Ovary (tissue), 7 donors: ENCODE measurements at regions not wholly inside any gene's neighbourhood (a gene's known extent, or its start where the extent isn't known, plus 50 kb on each side); places are given as distances from the start of the nearest gene placed in this dataset.

Experiments used
- DNase-seq, 5 donors: peaks; one replicate each; pipeline ENCODE4 v3.0.0-alpha.2; 2019 to 2020
- H3K27ac ChIP-seq, 2 donors: fragments of 200-600 bp; one replicate each; pipeline versions ENCODE4 v1.5.1 to v1.8.0; 2019 to 2022
- H3K27me3 ChIP-seq: fragments of 200-600 bp; one replicate; pipeline ENCODE4 v1.8.0; 2022
- H3K36me3 ChIP-seq: fragments of 200-600 bp; sonication (generic); one replicate; pipeline ENCODE4 v1.5.1; 2019
- H3K4me1 ChIP-seq: one replicate; pipeline ENCODE4 v1.8.1; 2013; ENCODE audit warnings: mild to moderate bottlenecking, moderate library complexity; ENCODE audit not compliant: insufficient read depth
- H3K4me3 ChIP-seq: fragments of 200-600 bp; sonication (generic); one replicate; pipeline ENCODE4 v1.5.1; 2017
- H3K9me3 ChIP-seq, 2 donors: fragments of 200-600 bp in 1 of 2; sonication (generic) in 1 of 2; one replicate each; pipeline versions ENCODE4 v1.5.1 to v1.8.1; 2013 to 2019; ENCODE audit warnings: mild to moderate bottlenecking in 1 of 2, moderate library complexity in 1 of 2
- CTCF ChIP-seq, 3 donors: fragments of 450-650 bp in 2 of 3; fragments of 200-600 bp in 1 of 3; IDR thresholded peaks; one replicate each; pipeline versions ENCODE4 v1.5.1 to v1.8.0; 2016 to 2022; ENCODE audit warnings: antibody characterized with exemption in 3 of 3, mild to moderate bottlenecking in 1 of 3
- EP300 ChIP-seq: sonication (generic); formaldehyde crosslinking; IDR thresholded peaks from one replicate; pipeline ENCODE4 v1.6.1; 2017; ENCODE audit warnings: antibody characterized with exemption
- POLR2A ChIP-seq: fragments of 450-650 bp; IDR thresholded peaks from one replicate; pipeline ENCODE4 v1.6.1; 2017; ENCODE audit warnings: antibody characterized with exemption, mild to moderate bottlenecking, moderate library complexity
- WGBS, 3 donors: extraction: QIAGEN DNeasy Blood & Tissue Kit in 1 of 3; methylation state at CpG; one replicate each; pipeline versions ENCODE4 v1.1.5 to v1.1.7; 2013 to 2017; 5-methylcytosine and 5-hydroxymethylcytosine counted together
- intact Hi-C, 4 donors: fragments of 100-400 bp; cut with DNase I; formaldehyde crosslinking; loops; one replicate each; pipeline versions ENCODE4 v1.11.0 to v1.15.1; 2022 to 2023
- donor health status: DM: no; HTN: no; CAD: no; lungs with moderate emphysema.
- donor health status: DM: no; HTN: no; CAD: no.
- donor health status: Bipolar disorder and iron deficiency.
- donor health status: DM: no; HTN: no; CAD: no.
- donor health status: DM: yes; HTN: yes; CAD: no.

GRCh38 chr7:21361413-21362125, 66.3 kb upstream of the SP4 start:
- TF ChIP-seq POLR2A, result no peak
- no peak for DNase-seq
- intact Hi-C loops, result no loop called here
- H3K27me3 ChIP-seq, result no peaks in the 10 kb centered on the region
- no peaks in the 10 kb centered on the region for H3K9me3 ChIP-seq
- H3K36me3 ChIP-seq, result no peaks in the 10 kb centered on the region
- H3K27ac ChIP-seq, result no peak overlapping the region
- WGBS, 3 donors, result 67 to 72% (median 68%) methylated on average over 5 of the region's 5 CpGs
- H3K4me1 ChIP-seq, result no peaks in the 10 kb centered on the region
- no peak overlapping the region for H3K4me3 ChIP-seq

GRCh38 chr7:21364801-21365271, 63.0 kb upstream of the SP4 start:
- Histone ChIP-seq H3K4me1 (no peaks in the 10 kb centered on the region), H3K27ac (no peak overlapping the region), H3K4me3 (no peak overlapping the region), H3K27me3 (no peaks in the 10 kb centered on the region), H3K9me3 (no peaks in the 10 kb centered on the region), H3K36me3 (no peaks in the 10 kb centered on the region)
- intact Hi-C loops, result no loop called here
- TF ChIP-seq CTCF (IDR thresholded peaks at IDR 0.05) (no peak), EP300 (no peak), POLR2A (no peak)
- DNase-seq, result no peak
- WGBS, 3 donors, result 88 to 93% (median 91%) methylated on average over 2 of the region's 2 CpGs

GRCh38 chr7:21365866-21366624, 61.8 kb upstream of the SP4 start:
- no peak for TF ChIP-seq CTCF (IDR thresholded peaks at IDR 0.05)
- Histone ChIP-seq H3K27me3 (no peaks in the 10 kb centered on the region), H3K9me3 (no peaks in the 10 kb centered on the region), H3K27ac (no peak overlapping the region), H3K36me3 (no peaks in the 10 kb centered on the region), H3K4me3 (no peak overlapping the region), H3K4me1 (no peaks in the 10 kb centered on the region)
- intact Hi-C loops, result no loop called here
- no peak for DNase-seq
- WGBS, 3 donors, result 48 to 62% (median 53%) methylated on average over 6 of the region's 6 CpGs

GRCh38 chr7:21367081-21367480, 60.8 kb upstream of the SP4 start:
- no peaks in the 10 kb centered on the region for H3K27me3 ChIP-seq
- intact Hi-C loops, result no loop called here
- DNase-seq, result no peak
- TF ChIP-seq CTCF (IDR thresholded peaks at IDR 0.05) (no peak), POLR2A (no peak), EP300 (no peak)
- H3K9me3 ChIP-seq, result no peaks in the 10 kb centered on the region
- 62 to 85% (median 67%) methylated on average over 3 of the region's 3 CpGs for WGBS, 3 donors
- H3K36me3 ChIP-seq, result no peaks in the 10 kb centered on the region
- H3K4me3 ChIP-seq, result no peak overlapping the region
- no peak overlapping the region for H3K27ac ChIP-seq
- no peaks in the 10 kb centered on the region for H3K4me1 ChIP-seq

GRCh38 chr7:21367537-21367936, 60.3 kb upstream of the SP4 start:
- Histone ChIP-seq H3K36me3 (no peaks in the 10 kb centered on the region), H3K27ac (no peak overlapping the region), H3K4me3 (no peak overlapping the region), H3K4me1 (no peaks in the 10 kb centered on the region), H3K9me3 (no peaks in the 10 kb centered on the region), H3K27me3 (no peaks in the 10 kb centered on the region)
- TF ChIP-seq EP300, result no peak
- TF ChIP-seq POLR2A, result no peak
- 87 to 89% (median 88%) methylated on average over 10 of the region's 10 CpGs for WGBS, 3 donors
- intact Hi-C loops, result no loop called here
- DNase-seq, result no peak
